CD4-positive, alpha-beta T cell treated with Interleukin-10 for 1 hour (primary cell): ENCODE measurements at regions not wholly inside any gene's neighbourhood (a gene's known extent, or its start where the extent isn't known, plus 50 kb on each side); places are given as distances from the start of the nearest gene placed in this dataset.
"Not testable (repeated sequence)": the region's sequence is repeated elsewhere in the genome, so short reads cannot be mapped to it uniquely, and the experiment has no call there.

ENCODE experiments used
- DNase-seq: peaks from one replicate; pipeline ENCODE4 v3.0.0-alpha.2; 2020

DNA sequence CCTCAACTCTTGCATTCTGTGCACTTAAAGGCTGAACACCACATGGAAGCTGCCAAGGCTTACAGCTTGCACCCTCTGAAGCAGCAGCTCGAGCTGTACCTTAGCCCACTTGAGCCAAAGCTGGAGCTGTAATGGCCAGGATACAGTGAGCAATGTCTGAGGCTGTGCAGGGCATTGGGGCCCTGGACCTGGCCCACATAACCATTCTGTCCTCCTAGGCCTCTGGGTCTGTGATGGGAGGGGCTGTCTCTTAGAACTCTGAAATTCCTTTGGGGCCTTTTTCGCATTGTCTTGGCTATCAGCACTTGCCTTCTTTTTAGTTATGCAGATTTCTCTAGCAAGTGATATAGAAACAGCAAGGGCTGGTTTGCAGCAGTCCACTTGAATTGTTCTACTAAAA, 303.8 kb upstream of the CLEC14A start:
- DNase-seq: no peak

GRCh38 chr14:38557391-38557790, 301.5 kb upstream of the CLEC14A start:
- DNase-seq: not testable (repeated sequence)

GRCh38 chr14:38556252-38556651, 300.4 kb upstream of the CLEC14A start:
- DNase-seq: no peak

DNA sequence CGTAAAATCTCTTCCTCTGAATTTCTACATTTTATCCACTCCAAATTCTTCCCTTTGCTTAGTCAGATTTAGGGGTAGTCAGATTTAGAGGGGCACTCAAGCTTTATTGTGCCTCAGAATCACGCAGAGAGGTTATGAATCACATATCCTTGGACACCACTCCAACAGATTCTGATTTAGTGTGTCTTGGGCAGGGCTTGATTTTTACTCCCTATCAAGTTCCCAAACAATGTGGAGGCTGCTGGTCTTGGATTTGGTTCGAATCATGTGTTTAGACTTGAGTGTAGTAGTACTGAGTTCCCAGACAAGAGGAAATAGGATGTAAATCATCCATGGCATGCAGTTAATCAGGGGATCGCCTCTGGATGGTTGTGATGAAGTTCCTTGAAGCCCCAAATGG, 298.1 kb upstream of the CLEC14A start:
- no peak for DNase-seq

DNA sequence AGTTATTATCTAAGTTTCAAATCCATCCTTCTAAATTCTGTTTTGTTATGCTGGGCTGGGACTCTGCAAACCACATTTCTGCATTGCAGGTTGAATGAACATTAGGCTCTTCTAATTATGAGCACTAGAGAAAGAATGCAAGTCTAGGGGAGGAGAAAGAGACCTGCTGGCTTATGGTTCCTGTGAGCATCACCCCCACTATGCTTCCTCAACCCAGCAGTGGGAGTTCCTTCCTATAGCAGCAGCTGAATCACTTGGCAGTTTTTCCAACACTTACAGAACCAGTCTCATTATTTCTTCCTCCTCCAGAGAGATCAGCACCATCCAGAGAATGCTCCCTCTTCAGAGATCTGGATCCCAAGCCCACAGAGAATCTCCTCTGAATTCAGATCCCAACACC, 297.7 kb upstream of the CLEC14A start:
- DNase-seq: no peak

DNA sequence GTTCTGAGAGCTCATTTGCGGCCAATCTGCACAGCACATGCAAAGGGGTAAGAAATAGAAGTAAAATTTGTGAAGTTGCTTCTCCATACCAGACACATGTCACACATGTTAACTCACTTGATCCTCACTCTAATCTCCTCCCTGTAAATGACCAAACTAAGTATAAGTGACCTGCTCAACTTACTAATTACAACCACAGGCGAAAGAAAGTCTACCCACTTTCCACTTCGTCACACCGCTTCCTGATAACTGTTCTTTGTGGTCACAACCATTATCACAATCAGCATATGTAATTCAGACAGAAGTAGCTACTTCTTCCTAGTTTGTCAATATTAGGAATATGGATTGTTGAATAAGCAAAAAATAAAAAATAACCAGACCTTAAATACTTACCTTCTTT, 293.7 kb upstream of the CLEC14A start:
- DNase-seq: no peak

- no peak for DNase-seq
Measured at GRCh38 chr14:38547961-38548490, 292.1 kb upstream of the CLEC14A start.

GRCh38 chr14:38546932-38547551, 291.1 kb upstream of the CLEC14A start:
- no peak for DNase-seq

DNA sequence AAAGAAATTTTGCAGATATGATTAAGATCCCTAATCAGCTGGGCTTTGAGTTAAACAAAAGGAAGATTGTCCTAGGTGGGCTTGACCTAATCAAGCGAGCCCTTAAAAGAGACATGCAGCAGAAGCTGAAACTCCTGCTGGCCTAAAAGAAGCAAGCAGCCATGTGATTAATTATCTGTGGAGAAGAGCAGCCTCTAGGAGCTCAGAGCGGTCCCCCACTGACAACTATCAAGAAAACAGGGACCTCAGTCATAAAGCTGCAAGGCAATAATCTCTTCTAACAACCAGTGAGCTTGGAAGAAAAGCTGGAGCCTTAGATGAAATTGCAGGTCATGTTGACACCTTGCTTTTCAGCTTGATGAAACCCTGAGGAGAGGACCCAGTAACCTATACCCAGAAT, 288.9 kb upstream of the CLEC14A start:
- no peak for DNase-seq

DNA sequence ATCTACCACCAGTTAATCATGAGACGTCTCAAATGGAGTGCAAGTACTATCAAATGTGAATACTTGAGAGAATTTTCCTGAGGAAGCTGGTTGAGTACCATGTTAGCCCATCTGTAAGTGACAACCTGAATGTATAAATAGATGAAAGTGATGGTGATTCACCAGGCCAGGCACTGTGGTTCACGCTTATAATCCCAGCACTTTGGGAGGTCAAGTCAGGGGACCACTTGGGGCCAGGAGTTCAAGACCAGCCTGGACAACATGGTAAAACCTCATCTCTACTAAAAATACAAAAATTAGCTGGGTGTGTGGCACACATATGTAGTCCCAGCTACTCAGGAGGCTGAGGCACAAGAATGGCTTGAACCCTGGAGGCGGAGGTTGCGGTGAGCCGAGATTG, 288.0 kb upstream of the CLEC14A start:
- DNase-seq: not testable (repeated sequence)

- DNase-seq: not testable (repeated sequence)
Measured at GRCh38 chr14:38538053-38538452, 282.2 kb upstream of the CLEC14A start.

GRCh38 chr14:38536376-38537038, 280.6 kb upstream of the CLEC14A start:
- DNase-seq: no peak

GRCh38 chr14:38528582-38528981, 272.7 kb upstream of the CLEC14A start:
- no peak for DNase-seq

DNA sequence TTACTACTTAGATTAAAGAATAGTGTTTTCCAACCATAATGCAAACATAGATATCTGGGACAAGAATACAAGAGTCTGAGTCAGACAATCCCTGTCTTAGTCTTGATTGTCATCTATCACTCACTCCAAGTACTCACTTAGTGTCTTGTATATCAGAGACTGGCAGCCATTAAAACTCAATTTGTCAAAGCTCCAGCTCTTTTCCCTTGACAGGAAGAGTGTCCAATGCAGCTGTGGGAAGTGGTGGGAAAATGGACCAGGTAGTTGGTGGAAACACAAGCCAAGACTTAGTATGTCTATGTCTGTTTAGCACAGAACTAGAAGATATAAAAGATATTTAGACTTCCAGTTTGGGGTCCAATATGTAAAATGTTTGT, 271.6 kb upstream of the CLEC14A start:
- DNase-seq: no peak

DNA sequence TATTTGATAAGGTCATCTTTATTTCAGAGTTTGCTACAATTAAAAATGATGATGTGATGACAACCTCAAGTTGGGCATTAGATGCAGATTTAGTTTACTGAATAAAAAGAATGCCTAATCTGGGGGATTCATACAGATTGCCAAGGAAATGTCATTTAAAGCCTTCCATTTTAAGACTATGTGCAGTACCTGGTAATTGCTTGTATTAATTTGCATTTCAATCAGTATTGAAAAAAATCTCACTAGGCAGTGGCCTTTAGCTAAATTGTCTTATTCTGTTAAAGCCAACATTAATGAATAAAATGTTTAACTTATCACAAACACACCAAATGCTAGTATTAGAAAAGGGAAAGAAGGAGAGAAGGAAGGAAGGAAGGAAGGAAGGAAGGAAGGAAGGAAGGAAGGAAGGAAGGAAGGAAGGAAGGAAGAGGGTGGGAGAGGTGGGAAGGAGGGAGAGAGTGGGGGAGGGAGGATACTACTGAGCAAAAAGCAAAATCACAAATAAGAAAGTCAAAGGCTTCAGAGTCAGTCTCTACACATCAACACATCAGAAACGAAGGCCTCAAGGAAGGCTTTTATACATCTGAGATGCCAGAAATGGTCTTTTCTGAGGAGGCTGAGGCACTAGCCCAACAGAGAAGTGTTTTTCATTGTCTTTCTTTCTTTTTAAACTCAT, 271.1 kb upstream of the CLEC14A start:
- DNase-seq: no peak

DNA sequence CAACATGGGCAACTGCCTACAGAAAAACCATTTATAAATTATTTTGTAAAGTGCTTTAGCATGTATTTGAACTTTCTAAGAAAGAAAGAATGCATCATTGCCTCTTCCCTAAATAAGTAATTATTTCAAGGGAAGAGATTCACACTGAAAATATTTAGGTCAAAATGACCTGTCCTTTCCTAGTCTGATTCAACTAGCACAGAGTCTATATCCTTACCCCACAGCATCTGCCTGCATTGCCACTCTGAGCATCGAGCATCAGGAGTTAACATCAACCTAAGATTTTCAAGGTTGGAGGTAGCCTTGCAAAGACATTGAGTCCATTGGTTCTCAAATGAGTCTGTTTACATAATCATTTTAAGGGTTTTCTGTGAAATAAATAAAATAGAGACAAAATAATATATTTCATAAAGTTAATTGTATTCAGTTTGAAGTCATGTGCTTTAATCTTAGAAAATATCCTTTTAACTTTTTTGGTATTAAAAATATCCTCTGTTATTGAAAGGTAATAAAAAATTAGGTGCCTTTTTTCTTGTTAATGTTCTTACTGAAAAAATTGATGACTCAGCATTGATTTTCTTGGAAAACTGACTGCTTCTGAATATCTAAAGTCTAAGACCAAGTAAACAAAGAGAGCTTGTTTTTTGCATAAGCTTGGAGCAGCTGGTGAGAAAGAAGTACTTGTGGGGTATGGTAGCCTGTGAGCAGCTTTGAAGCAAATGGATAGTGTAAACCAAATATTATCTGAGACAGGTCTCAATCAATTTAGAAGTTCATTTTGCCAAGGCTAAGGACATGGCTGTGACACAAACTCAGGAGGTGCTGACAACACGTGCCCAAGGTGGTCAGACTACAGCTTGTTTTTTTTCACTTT, 269.0 kb upstream of the CLEC14A start:
- no peak for DNase-seq

GRCh38 chr14:38522724-38523123, 266.8 kb upstream of the CLEC14A start:
- no peak for DNase-seq

DNA sequence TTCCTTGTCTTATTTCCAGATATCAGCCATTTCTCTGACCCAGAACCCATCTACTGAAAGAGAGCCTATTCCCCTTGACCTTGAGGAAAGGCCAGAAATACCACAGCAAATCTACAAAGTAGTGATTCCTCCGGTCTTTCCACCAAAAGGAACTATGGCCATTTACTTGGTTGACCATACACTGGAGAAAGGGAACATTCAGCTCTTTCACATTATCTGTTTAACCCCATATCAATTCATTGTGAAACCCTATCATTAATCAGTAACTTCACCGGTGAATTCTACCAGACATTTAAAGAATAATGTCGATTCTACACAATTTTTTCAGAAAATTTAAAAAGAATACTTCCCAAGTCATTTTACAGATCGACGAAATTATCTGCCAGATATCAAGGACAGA, 265.7 kb upstream of the CLEC14A start:
- DNase-seq: no peak

DNA sequence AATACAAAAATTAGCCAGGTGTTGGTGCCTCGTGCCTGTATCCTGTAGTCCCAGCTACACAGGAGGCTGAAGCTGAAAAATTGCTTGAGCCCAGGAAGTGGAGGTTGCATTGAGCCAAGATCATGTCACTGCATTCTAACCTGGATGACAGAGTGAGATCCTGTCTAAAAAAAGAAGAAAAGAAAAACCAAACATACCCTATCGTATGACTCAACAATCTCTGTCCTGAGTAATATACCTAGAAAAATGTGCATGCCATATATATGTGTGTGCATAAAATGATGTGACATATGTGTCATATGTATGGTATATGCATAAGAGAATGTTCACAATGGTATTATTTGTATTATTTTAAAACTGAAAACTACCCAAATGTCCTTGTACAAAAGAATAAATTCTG, 261.5 kb upstream of the CLEC14A start:
- DNase-seq: no peak

DNA sequence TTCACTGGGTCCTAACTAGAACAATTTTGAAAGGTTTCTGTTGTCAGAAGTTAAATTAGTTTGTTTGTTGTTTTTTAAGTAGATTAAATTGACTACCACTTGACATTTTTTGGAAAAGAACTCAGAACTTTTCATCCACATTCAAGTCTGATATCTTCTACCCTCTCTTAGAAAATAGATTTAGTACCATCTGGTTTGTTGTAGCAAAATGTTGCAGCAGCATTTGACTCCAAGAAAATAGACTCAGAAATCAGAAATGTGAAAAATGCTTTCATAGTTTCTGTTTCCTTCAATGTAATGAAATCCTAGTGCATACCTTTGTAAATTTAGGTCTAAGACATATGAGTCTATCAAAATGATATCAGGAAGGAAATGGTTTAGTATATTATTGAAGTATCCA, 256.3 kb upstream of the CLEC14A start:
- DNase-seq: no peak

- DNase-seq: no peak
Measured at GRCh38 chr14:38507299-38507698, 251.4 kb upstream of the CLEC14A start.

- no peak for DNase-seq
Measured at GRCh38 chr14:38505973-38506249, 250.0 kb upstream of the CLEC14A start.

GRCh38 chr14:38505221-38505972, 249.5 kb upstream of the CLEC14A start:
- DNase-seq: no peak
